ENCODE measurements at regions not wholly inside any gene's neighbourhood (a gene's known extent, or its start where the extent isn't known, plus 50 kb on each side); places are given as distances from the start of the nearest gene placed in this dataset.

GRCh38 chr4:10200869-10201268 is 84.3 kb upstream of the WDR1 start:
- H3K4me3 ChIP-seq (ENCODE audit: insufficient read depth, low read depth, low read length) = no peak overlapping the region
- H4K5ac ChIP-seq (ENCODE audit: low read depth, low read length) = no peak overlapping the region
- no peak overlapping the region for H3K18ac ChIP-seq (ENCODE audit: low read depth, low read length)
- H3K14ac ChIP-seq (replicated peaks; ENCODE audit: low read depth, low read length) = no peak overlapping the region
- H2BK120ac ChIP-seq (ENCODE audit: low read depth, low read length) = no peak overlapping the region
- no peaks in the 10 kb centered on the region for H3K9me3 ChIP-seq (ENCODE audit: control insufficient read depth, insufficient read depth, low read length)
- in situ Hi-C loops (cut with MboI; ENCODE audit: low sequenced_read_pairs) = no loop called here
- H3K9ac ChIP-seq (ENCODE audit: low read depth, low read length) = no peak overlapping the region
- H2BK15ac ChIP-seq (ENCODE audit: low read depth, low read length) = no peak overlapping the region
- no peaks in the 10 kb centered on the region for H3K79me1 ChIP-seq (ENCODE audit: low read depth in 1 of 2, low read length in 2 of 2)
- no peak overlapping the region for H2AK5ac ChIP-seq (ENCODE audit: low read depth, low read length)
- no peak overlapping the region for H3K56ac ChIP-seq (ENCODE audit: extremely low read depth, insufficient read depth, low read length)
- ChIA-PET CTCF (no interaction called here), POLR2A (ENCODE audit: unreplicated experiment) (no interaction called here)
- H2BK5ac ChIP-seq (ENCODE audit: low read depth, low read length, poor library complexity, severe bottlenecking) = no peak overlapping the region
- H4K91ac ChIP-seq (ENCODE audit: insufficient read depth, low read depth, low read length) = no peak overlapping the region
- H3K4me2 ChIP-seq (ENCODE audit: low read depth, low read length) = no peak overlapping the region
- no peaks in the 10 kb centered on the region for H3K9me1 ChIP-seq (ENCODE audit: insufficient read depth, low read length)
- TF ChIP-seq ELK1 (IDR thresholded peaks at IDR 0.05; ENCODE audit: borderline replicate concordance, low read depth, low read length) = no peak
- BruUV-seq (replicated peaks) = no TSS peak
- dilution Hi-C loops (cut with HindIII; ENCODE audit: low sequenced_read_pairs, unreplicated experiment) = no loop called here
- ATAC-seq (ENCODE audit: low read depth) (no peak), DNase-seq (no peak)
- no CpG with 5 or more reads among the region's 3 CpGs for WGBS, 2 experiments (ENCODE audit: extremely low coverage in 2 of 2, insufficient read length in 1 of 2)
- no peak overlapping the region for H4K8ac ChIP-seq (ENCODE audit: low read depth in 2 of 2, low read length in 2 of 2)
- no peak overlapping the region for H2AFZ ChIP-seq (replicated peaks; ENCODE audit: low read length, poor library complexity)
- no peak overlapping the region for H2BK20ac ChIP-seq (ENCODE audit: low read depth, low read length)
- intact Hi-C loops (cut with micrococcal nuclease) = no loop called here
- H3K4ac ChIP-seq (ENCODE audit: low read depth, low read length) = no peak overlapping the region
- no peak overlapping the region for H3K23ac ChIP-seq (ENCODE audit: low read depth, low read length)
- no peaks in the 10 kb centered on the region for H4K20me1 ChIP-seq (ENCODE audit: insufficient read depth, low read length)
- H2AK9ac ChIP-seq (replicated peaks; ENCODE audit: low read depth, low read length, poor library complexity) = no peak overlapping the region
- no peaks in the 10 kb centered on the region for H3K4me1 ChIP-seq (ENCODE audit: control insufficient read depth, insufficient read depth, low read length)
- no peak overlapping the region for H3K27ac ChIP-seq (ENCODE audit: insufficient read depth, low read length)
- no peaks in the 10 kb centered on the region for H3K27me3 ChIP-seq (ENCODE audit: control insufficient read depth, insufficient read depth, low read length)
- H3K36me3 ChIP-seq (ENCODE audit: control insufficient read depth, insufficient read depth, low read length) = no peaks in the 10 kb centered on the region
